ENCODE measurements at regions not wholly inside any gene's neighbourhood (a gene's known extent, or its start where the extent isn't known, plus 50 kb on each side); places are given as distances from the start of the nearest gene placed in this dataset.

DNA sequence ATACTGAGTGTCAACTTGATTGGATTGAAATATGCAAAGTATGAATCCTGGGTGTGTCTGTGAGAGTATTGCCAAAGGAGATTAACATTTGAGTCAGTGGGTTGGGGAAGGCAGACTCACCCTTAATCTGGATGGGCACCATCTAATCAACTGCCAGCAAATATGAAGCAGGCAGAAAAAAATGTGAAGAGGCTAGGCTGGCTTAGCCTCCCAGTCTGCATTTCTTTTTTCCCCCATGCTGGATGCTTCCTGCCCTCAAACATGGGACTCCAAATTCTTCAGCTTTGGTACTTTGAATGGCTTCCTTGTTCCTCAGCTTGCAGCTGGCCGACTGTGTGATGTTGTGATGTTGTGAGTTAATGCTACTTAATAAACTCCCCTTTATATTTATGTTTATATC lies 577.4 kb downstream of the CPS1 start:
- DNase-seq (ENCODE audit: low read depth in 2 of 3, low spot score in 1 of 3), result no peak

DNA sequence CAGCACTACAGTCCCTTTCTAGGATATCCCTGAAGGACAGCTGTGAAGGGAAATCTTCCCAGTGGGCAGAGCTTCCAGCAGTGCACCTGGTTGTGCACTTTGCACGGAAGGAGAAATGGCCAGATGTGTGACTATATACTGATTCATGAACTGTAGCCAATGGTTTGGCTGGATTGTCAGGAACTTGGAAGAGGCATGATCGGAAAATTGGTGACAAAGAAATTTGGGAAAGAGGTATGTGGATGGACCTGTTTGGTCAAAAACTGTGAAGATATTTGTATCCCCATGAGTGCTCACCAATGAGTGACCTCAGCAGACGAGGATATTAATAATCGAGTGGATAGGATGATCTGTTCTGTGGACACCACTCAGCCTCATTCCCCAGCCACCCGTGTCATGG lies 582.2 kb downstream of the CPS1 start:
- no peak for DNase-seq (ENCODE audit: low read depth in 2 of 3, low spot score in 1 of 3)

DNA sequence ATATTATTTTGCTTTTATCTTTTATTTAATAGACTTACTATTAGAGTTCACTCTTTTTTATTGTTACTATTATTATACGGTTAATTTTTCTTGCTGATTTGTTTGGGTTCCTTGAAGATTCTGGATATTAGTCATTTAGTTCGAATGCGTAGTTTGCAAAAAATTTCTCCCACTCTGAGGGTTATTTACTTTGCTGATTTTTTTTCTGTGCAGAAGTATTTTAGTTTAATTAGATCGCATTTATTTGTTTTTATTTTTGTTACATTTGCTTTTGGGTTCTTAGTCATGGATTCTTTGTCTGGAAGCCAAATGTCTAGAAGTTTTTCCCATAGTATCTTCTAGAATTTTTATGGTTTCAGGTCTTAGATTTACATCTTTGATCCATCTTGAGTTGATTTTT lies 585.2 kb downstream of the CPS1 start:
- no peak for DNase-seq (ENCODE audit: low read depth in 2 of 3, low spot score in 1 of 3)

DNA sequence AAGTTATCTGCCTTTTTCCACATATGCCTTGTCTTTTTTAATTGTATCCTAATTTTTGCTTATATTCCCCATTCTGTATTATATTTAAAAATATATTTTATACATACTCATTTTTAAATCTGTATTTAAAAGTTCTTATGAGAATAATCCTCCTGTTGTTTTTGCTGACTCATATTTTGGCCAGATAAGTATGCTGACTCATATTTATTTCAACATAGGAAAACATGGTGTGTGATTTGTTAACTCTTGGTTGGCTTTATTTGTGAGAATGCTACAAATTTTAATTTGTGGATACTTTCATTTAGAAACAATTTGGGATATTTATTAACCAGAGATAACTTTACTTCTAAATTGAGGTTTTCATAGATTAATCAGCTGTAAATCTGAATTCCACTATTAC lies 587.7 kb downstream of the CPS1 start:
- DNase-seq (ENCODE audit: low read depth in 2 of 3, low spot score in 1 of 3), result no peak

DNA sequence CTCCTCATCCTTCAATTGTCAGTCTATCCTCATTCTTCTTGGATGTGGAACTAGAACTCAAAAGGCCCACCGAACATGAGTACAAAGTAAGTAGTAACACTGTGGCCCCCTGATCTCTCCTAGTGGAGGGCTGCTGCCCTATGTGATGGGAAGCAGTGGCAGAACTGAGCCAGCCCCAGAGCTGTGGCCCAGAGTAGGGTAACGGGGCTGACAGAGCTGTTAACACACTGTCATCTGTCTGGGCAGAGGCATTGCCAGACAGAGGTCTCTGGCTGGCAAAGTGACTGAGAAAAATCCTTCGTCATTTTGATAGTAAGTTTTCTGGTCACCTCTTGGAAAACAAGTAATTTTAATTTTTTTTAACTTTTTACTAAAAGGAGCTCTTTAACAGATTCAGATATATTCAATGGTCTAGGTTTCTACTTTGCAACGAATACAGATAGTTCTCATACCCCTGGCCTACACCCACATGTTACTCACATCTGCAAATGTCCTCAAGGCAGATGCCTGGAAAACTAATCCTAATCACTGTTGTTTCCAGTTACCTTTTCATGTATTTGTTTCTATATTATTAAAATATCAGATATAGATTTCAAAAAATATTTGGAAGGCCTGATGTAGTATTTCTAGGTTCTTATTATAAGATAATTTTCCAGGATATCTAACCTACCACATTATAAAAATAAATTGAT lies 588.7 kb downstream of the CPS1 start:
- DNase-seq (ENCODE audit: low read depth in 2 of 3, low spot score in 1 of 3), result no peak

DNA sequence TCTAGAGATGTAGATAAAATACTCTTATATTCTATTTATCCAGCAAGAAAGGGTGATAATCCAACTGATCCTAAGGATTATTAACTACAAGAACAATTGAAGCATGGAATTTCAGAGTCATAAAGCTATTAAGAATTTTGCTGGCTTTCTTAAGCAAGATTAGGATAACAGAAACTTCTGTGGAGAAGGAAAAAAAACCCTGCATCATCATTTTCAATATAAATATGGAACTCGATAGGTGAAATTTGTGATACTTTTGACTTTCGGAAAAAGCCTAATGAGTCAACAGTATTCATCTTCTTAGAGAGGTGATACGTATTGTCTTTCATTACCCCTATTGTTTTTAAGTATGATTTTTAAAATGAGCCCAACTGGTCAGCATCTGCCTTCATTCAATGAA lies 593.3 kb downstream of the CPS1 start:
- DNase-seq (ENCODE audit: low read depth in 2 of 3, low spot score in 1 of 3), result no peak

DNA sequence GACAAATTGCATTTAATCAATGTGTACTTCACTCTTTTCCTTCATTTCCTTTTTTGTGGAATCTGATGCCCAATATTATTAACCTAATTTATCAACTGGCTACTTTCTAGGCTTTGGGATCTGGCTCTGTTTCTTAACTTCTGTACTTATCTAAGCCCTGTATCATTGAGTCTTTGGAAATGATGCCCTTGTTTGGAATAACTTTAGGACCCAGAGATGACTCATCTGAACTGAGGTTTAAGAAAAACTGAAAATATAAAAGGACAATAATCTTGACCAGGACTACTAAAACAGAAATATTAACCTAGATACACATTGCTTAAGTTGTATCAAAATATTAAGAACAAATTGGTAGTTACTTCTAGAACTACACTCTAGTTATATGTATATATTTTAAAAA lies 600.8 kb downstream of the CPS1 start:
- DNase-seq (ENCODE audit: low read depth in 2 of 3, low spot score in 1 of 3), result no peak

DNA sequence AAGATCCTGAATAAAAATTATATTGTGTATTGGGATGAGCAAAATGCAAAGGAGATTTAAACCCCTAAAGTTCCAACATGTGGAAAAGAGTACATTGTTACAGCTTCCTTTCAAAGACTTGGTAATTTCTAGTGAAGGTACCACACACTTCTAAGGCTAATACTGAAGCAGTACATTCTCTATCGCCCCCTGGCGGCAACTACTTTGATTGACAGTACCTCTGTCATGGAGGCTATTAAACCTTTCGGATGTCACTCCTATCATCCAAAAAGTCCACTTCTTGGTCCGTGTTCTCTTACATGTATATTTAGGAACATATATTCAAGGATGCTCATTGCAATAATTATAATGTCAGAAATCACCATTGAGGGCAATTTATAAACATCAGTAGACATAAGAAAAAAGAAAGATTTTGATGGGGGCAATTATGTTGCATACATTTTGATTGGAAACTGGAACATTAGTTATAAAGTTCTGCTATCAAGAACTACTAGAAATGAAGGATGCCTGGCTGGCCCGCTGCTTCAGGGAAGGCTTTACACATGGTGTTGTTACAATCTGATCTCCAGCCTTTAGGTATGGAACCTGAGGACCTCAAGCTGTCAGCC lies 601.6 kb downstream of the CPS1 start:
- DNase-seq (ENCODE audit: low read depth in 2 of 3, low spot score in 1 of 3), result peak; percentile 48 to 63 (median 59)

DNA sequence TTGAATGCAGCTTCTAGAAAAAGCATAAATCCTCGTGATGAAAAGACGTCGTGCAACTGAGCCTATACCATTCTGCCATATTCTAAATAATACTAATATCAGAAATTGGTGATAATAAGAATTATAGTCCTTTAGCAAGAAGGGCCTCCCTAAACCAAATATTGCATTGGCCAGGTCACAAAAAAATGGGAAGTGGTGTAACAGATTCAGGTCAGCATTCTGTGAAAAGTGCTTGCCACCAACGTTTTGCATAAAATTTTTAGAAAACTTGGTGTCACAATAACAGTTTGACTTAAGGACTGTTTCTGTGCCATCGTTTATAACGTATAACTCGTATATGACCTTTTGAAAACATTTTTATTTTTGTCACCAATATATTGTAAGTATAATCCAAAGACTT lies 603.6 kb downstream of the CPS1 start:
- no peak for DNase-seq (ENCODE audit: low read depth in 2 of 3, low spot score in 1 of 3)

DNA sequence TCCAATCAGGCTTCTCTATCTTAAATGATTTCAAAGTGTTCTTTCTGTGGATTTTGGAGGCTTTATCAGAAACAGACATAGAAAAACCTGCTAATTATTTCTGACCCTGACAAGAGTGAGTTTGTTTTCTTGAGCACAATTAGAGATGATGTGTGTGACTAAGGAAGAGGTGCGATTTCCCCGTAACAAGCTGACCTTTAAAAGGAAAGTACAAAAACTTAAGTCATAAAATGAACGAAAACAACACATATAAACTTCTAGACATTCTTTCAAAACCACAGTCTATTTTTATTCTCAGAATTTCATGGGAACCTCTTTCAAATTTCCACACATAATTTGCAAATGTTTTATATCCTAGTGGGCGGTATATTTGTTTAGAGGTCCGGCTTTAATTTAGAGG lies 604.8 kb downstream of the CPS1 start:
- no peak for DNase-seq (ENCODE audit: low read depth in 2 of 3, low spot score in 1 of 3)

DNA sequence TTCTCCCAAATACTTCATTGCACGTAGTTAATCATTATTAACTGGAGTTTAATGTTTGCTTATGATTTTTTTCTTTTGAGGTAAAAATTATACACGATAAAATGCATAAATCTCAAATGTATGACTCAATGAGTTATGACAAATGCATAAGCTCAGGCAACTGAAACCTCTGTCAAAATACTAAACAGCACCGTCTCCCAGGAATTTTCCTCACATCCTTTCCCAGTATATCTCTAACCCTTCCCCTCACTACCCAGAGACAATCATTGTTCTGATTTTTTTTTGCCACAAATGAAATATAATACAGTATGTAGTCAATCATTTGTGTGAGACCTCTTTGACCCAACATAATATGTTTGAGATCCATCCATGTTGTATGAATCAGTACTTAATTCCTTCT lies 606.5 kb downstream of the CPS1 start:
- DNase-seq (ENCODE audit: low read depth in 2 of 3, low spot score in 1 of 3), result no peak

DNA sequence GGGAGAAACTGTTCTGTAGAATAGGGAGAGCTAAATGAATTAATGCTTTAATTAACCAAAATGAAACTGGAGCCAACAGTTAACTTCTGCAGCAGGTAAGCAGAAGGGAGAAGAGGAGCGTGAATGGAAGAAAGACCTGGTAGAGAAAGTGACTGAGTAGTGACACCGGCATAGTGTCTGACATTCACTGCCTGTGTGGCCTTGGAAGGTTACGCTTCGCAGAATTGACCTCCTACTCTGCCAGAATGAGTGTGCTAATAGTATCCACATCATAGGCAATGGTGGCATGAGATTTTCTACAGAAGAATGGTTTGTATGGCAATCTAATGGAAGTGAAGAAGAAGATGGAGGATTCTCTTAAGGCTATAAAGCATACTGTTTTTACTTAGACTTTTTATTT lies 614.4 kb downstream of the CPS1 start:
- DNase-seq (ENCODE audit: low read depth in 2 of 3, low spot score in 1 of 3), result no peak

DNA sequence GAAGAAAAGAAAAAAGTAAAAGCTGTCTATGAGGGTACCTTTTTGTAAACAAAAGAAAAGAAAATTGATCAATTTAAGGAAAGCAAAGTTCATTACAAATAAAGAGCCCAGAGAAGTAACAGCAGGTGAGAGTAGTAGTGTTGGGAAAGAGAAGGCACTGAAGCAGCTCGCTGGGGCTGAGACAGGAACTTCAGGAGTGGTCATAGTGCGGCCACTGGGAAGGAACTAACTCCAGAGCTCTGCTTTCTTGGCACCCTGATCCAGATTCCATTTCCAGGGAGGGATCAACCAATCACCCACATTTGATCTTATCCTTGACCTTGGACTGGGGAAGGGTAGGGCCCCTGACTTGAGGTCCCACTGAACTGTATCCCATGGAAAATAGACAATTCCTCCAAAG lies 617.6 kb downstream of the CPS1 start:
- DNase-seq (ENCODE audit: low read depth in 2 of 3, low spot score in 1 of 3), result no peak

DNA sequence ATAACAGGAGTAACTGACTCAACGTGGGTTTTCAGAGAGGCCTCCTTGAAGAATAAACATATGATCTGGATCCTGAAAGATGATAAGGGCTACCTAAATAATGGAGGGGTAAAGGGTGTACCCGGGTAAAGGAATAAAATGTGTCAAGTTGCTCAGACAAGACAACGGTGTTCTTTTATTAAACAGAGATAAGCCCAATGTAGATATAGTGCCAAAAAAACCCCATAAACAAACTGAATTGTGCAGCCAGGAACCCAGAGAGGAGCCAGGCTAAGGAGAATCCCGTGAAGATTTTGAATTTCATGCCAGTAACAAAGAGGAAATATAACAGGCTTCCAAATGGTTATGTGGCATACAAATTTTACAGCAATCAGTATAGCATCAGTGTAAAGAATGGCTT lies 618.2 kb downstream of the CPS1 start:
- DNase-seq (ENCODE audit: low read depth in 2 of 3, low spot score in 1 of 3), result no peak

DNA sequence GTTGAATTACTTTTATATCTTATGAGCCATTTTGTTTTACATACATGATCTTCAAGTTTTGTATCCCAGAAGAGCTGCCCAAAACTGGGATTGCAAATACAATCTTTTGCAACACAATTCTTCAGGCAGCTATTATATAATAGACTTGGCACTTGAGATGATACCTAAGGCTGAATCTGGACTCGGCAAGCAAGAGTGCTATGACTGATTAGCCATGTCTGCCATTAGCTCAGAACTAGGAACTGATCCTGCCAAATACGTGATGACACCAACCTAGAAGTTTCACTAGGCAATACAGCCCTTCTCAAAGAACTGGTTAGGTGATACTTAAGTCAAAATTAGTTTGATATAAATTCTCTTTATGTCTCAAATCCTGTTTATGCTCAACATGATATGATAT lies 619.6 kb downstream of the CPS1 start:
- no peak for DNase-seq (ENCODE audit: low read depth in 2 of 3, low spot score in 1 of 3)

DNA sequence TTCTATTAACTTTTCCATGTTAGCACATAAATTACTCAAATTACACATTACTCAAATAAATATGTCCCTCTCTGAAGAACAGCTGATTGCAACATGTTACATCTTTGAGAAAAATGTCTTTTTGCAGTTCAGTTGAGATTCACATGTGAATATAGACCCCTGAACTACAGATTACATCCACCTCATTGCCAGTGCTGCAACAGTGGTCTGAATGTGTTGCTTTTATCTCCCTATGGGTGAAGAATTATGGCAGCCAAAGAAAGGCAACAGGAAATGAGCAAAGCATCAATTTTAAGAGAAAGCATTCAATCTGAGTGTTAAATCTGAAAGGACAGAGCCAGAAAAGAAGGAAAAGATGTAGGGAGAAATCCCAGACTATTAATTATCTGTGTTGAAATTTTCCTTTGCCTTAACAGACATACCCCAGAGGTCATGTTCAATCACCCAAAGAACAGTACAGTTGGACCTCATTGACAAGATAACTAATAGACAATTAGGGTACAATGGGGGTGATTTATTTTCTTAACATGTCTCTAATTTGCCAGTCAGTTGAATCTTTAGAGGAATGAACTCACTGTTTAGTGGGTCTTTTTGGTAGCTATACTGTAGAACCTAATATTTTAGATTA lies 620.2 kb downstream of the CPS1 start:
- DNase-seq (ENCODE audit: low read depth in 2 of 3, low spot score in 1 of 3), result no peak

DNA sequence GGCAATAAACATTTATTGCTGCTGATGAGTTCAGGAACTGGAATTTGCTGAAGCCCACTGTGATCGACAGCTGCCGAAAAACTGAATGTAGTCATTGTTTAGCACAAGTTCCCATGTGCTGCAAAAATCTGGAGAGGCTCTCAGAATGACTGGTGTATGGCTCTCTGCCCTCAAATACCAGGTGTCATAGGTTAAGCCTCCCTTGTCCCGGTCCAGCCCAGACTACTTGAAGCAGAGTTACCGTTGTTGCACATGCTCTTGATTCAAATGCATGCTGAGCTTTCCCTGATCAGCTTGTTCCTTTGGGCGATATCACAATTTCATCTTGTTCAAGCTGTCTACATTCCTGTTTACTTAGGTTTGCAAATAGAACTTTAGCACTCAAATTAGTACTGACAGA lies 625.2 kb downstream of the CPS1 start:
- DNase-seq (ENCODE audit: low read depth in 2 of 3, low spot score in 1 of 3), result no peak

DNA sequence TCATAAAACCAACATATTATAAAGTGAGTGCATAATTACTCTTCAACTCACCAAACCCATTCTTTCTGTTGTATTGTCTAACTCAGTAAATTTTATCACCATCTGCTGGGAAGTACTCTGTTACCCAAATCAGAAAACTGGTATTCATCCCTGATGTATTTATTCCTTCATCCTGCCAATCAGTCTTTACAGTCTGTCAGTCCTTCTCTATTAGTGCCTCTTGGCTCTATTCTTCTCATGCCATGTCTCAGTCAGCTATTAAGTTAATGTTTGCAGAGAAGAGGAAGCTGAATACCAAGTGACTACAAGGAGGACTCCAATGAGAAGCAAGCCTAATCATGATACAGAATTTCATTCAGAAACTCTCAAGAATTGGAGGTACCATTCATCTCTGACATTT lies 631.2 kb downstream of the CPS1 start:
- no peak for DNase-seq (ENCODE audit: low read depth in 2 of 3, low spot score in 1 of 3)

DNA sequence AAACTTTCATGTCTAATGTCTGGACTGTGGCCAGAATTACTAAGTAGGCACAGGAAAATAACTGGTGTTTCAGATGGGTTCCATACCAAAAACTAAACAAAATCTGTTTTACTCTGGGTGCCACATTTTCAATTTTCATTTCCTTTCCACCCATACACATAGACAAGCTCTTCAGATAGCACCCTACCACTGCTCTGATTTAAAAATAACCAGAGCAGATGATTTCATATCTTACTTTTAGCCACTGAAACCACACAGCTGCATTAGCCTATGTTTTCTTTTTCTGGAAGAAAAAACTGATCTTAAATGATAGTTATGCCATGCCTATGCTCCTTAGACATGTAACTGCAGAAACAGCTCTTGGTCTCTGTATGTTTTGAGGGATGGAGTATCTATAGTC lies 647.6 kb downstream of the CPS1 start:
- DNase-seq (ENCODE audit: low read depth in 2 of 3, low spot score in 1 of 3), result no peak

DNA sequence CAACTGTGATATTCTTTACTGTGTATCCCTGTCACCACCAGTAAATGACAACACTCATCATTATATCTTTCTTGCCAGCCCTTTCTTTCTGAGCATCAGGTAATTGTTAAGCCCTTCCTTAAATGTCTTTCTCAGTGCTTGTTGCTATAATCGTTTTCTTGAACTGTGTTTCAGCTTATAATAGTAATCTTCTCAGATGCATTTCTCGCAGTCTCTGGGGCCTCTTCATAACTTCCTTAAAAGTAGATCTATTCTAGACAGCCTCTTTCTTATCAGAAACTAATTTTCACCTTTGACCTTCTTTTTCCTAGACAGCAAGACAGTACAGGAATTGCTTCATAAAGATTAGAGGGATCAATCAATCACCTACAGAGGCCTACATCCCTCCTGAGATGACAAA lies 648.1 kb downstream of the CPS1 start:
- DNase-seq (ENCODE audit: low read depth in 2 of 3, low spot score in 1 of 3), result no peak

DNA sequence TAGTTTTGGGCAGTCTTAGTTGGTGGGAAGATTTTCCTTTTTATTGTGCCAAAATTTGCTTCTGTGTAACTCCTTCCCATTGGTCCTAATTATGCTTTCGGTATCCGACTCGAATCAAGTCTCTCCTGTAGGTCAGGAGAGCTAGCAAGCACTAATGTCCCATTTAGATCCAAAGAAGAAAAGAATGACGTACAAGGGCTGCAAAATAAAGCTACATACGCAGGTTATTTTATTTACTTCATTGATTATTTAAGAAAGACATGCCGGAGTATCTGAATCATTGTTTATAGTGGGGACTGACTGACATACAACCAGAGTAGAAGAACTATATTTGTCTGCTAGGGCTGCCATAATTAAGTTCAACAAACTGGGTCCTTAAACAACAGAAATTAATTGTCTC lies 648.5 kb downstream of the CPS1 start:
- no peak for DNase-seq (ENCODE audit: low read depth in 2 of 3, low spot score in 1 of 3)

DNA sequence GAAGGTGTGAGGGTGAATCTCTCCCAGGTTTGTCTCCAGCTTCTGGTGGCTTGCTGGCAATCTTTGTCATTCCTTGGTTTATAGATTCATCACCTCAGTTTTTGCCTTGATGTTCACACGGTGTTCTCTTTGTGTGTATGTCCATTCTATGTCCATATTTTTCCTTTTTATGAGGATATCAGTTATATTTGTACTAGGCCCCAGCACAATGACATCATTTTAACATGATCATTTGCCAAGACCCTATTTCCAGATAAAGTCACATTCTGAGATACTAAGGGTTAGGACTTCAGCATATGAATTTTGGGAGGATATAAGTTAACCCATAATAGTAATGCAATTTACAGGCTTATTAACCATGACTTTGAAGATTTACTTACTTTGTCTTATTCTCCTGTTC lies 649.0 kb downstream of the CPS1 start:
- DNase-seq (ENCODE audit: low read depth in 2 of 3, low spot score in 1 of 3), result no peak

DNA sequence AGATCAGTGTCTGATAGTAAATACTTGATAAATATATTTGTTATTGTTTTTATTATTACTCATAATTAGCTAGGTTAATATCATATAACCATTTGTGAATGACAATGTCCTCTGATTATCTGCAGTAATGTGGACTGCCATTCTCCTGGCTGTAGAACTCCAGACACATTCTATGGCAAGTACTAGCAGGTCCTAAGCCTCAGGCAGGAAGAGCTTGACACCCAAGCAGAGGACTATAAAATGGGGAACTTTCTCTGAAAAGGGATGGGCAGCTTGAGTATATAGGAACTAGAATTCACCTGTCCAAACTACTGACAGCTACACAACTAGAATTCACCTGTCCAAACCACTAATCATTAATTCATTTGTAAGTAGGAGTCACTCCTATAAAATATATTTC lies 649.4 kb downstream of the CPS1 start:
- no peak for DNase-seq (ENCODE audit: low read depth in 2 of 3, low spot score in 1 of 3)

Data from stimulated activated CD4-positive, alpha-beta T cell treated with anti-CD3 and anti-CD28 coated beads, Interleukin-12 subunit alpha, Interleukin-12 subunit beta, amount 100 ng/mL, for 48 hours (primary cell).